Epithelial cell of esophagus (primary cell): ENCODE measurements at regions not wholly inside any gene's neighbourhood (a gene's known extent, or its start where the extent isn't known, plus 50 kb on each side); places are given as distances from the start of the nearest gene placed in this dataset.

Experiments
- DNase-seq: peaks from one replicate; pipeline ENCODE4 v3.0.0; 2010; ENCODE audit warnings: low read depth
- H3K4me3 ChIP-seq: 2 replicates; pipeline ENCODE4 v1.5.1; 2011; ENCODE audit warnings: mild to moderate bottlenecking, low read length, control low read depth
- TF ChIP-seq, protein P1 (sequence below): IDR thresholded peaks from 2 replicates; pipeline ENCODE4 v1.5.1; 2011; ENCODE audit warnings: low read depth, mild to moderate bottlenecking, low read length, control low read depth, inconsistent platforms; ENCODE audit not compliant: insufficient read depth; ENCODE audit errors: missing control alignments

DNA sequence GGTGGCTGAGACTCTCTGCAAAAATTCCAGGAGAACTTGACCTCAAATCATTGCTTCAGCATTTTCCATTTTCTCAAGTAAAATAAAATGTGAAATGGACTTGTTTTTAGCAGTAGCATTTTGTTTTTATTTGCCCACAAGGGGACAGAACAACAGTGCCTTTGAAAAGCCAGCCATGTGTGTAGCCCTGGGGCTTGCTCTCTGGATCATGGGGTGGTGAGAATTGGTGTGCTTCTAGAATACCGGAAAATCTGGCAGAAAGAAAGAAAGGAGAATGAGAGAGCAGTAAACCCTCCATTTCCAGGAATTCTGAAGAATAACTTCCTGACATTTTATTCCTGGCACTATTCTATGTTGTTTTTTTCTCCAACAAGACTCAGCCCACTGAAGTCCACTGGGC, 254.7 kb upstream of the MOCS1 start:
- TF ChIP-seq, protein P1, sequence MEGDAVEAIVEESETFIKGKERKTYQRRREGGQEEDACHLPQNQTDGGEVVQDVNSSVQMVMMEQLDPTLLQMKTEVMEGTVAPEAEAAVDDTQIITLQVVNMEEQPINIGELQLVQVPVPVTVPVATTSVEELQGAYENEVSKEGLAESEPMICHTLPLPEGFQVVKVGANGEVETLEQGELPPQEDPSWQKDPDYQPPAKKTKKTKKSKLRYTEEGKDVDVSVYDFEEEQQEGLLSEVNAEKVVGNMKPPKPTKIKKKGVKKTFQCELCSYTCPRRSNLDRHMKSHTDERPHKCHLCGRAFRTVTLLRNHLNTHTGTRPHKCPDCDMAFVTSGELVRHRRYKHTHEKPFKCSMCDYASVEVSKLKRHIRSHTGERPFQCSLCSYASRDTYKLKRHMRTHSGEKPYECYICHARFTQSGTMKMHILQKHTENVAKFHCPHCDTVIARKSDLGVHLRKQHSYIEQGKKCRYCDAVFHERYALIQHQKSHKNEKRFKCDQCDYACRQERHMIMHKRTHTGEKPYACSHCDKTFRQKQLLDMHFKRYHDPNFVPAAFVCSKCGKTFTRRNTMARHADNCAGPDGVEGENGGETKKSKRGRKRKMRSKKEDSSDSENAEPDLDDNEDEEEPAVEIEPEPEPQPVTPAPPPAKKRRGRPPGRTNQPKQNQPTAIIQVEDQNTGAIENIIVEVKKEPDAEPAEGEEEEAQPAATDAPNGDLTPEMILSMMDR, result no peak
- no peak overlapping the region for H3K4me3 ChIP-seq
- DNase-seq, result no peak

DNA sequence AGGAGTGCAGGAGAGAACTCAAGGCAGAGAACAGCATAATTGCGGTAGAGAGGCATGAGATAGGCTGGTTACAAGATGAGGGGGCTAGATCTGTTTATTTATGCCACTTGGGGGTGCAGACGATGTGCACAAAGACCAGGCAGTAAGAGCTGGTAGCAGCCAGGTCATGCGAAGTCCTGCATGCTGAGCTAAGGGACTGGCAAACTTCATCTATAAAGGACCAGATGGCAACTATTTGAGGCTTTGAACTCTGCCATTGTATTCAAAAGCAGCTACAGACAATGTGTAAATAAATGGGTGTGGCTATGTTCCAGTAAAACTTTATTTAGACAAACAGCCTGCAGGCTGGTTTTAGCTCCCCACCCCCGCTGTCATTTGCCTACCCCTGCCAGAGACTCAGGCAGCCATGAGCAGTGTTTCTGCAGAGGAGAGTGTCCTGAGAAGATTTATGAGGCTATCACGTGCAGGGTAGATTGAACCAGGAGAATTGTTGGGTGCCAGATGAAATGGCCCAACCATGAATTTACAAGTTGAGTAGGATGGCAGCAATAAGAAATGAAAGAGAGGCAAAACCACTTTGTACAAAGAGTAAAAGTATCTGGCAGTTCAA, 253.4 kb upstream of the MOCS1 start:
- no peak overlapping the region for H3K4me3 ChIP-seq
- no peak for DNase-seq
- TF ChIP-seq, protein P1, result no peak

DNA sequence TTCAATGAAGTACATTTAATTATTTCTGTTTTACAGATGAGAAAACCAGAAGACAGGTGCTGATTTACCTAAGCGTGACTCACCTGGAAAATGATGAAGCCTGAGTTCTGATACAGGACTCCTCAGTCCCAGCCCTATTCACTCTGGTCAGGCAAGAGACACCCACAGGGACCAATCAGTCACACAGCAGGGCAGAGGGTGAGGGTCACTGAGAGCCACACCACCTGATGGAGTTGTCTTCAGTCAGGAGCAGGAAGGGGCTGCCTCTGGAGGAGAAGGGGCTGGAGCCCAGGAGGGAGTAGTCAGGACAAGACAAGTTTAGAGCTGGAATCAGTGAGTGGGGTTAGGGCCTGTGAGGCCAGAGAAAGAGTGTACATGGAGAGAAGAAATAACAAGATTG, 251.2 kb upstream of the MOCS1 start:
- TF ChIP-seq, protein P1, result no peak
- no peak overlapping the region for H3K4me3 ChIP-seq
- DNase-seq, result no peak

DNA sequence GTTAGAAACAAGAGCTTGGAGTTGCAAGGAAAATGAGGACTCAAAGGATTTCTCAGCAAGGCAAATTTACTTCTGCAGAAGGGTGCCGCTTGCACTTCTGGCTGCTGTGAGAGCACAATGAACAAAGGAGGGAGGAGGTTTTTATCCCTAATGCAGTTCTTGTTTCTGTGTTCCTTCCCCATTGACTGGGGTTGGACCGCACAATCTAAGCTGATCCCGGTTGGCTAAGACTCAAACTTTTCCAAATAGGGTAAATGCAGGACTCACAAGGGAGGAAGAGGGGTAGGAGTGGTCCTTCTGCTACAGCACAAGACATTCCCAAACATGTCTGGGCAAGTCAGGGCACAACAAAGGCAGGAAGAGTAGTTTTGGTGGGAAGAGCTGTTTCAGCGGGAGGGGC, 249.6 kb upstream of the MOCS1 start:
- H3K4me3 ChIP-seq, result no peak overlapping the region
- TF ChIP-seq, protein P1, result no peak
- no peak for DNase-seq

DNA sequence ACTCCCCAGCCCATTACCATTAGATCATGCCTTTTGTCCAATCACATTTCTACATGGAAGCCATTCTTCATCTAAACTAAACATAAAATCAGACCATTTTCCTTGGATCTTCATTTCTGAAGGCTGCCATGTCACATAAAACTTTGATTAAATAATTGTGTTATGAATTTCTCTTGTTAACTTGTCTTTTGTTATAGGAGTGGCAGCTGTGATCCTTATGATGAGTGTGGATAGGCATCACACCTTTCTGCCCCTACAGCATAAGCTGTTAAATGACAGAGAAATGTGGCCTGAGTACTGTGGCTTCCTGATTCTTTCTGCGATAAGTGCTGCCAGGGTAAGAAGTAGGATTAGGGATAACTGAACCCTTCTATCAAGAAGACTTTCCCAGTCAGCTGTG, 247.1 kb upstream of the MOCS1 start:
- TF ChIP-seq, protein P1, result no peak
- H3K4me3 ChIP-seq, result no peak overlapping the region
- DNase-seq, result no peak

DNA sequence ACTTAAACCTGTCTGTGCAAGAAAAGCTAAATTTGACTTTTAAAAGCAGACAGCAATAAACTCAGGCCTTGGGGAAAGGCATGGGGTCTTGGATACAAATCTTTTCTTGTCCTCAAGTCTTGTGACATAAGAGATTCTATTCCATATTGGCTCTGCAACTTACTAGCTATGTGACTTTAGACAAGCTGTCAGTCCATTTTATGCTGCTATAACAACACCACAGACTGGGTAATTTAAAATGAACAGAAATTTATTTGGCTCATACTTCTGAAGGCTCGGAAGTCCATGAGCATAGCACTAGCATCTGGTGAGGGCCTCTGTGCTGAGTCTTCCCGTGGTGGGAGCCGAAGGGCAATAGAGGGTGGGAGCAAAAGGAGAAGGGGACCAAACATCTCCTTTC, 246.0 kb upstream of the MOCS1 start:
- DNase-seq, result no peak
- no peak overlapping the region for H3K4me3 ChIP-seq
- TF ChIP-seq, protein P1, result no peak

DNA sequence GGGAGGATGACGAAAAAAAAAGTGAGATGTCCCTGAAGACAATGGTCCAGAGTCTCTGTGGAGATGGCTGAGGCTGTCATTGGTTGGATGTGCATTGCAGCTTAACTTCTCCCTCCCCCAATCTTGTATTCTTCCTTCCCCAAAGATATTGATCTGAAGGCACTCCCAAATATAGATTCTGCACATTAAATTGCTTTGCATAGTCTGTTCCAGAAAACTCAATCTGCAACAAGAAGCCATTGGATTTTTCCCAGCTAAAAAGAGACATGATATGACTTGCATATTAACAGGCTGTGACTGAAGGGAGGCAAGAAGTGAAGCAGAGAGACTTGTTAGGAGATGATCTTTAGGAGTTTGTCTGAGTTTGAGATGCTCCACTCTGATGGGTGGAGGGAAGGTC, 245.2 kb upstream of the MOCS1 start:
- TF ChIP-seq, protein P1, result no peak
- no peak overlapping the region for H3K4me3 ChIP-seq
- DNase-seq, result no peak
